HepG2 (cell line): ENCODE measurements at regions not wholly inside any gene's neighbourhood (a gene's known extent, or its start where the extent isn't known, plus 50 kb on each side); places are given as distances from the start of the nearest gene placed in this dataset.

Experiments used
- ATAC-seq: fragments of 200-7000 bp; cut with Tn5 transposase; 3 replicates; pipeline ENCODE4 v1.9.1; 2020; ENCODE audit warnings: mild to moderate bottlenecking, moderate library complexity
- BruUV-seq: library from RNA; stranded (reverse); fragments of 400-500 nt; replicated peaks from 2 replicates; lab custom pipeline; 2021; lab: Mats Ljungman, UMichigan
- CTCF ChIA-PET: fragments of 300-600 bp; formaldehyde crosslinking; extraction: SDS; loops from one replicate; lab custom pipeline; 2021; ENCODE audit warnings: low total read pairs, inconsistent platforms, low intra/inter-chr PET ratio; lab: Yijun Ruan, JAX
- POLR2A ChIA-PET: fragments of 350-600 bp; sonication (Branson Sonifier 250); formaldehyde crosslinking; loops from one replicate; lab custom pipeline; 2020; ENCODE audit warnings: antibody characterized with exemption, inconsistent platforms; lab: Yijun Ruan, JAX
- DNase-seq: peaks from one replicate; pipeline ENCODE4 v3.0.0-alpha.2; 2015; ENCODE audit warnings: low spot score
- FAIRE-seq: peaks from 3 replicates; lab custom pipeline; 2011; peaks lifted over from hg19 to GRCh38; lab: Jason Lieb, UNC
- H2AFZ ChIP-seq: one replicate; pipeline ENCODE4 v1.6.1; 2011; ENCODE audit warnings: low read length, inconsistent platforms
- H3K27ac ChIP-seq: fragments of 300-600 bp; 3 replicates; pipeline ENCODE4 v1.8.0; 2011; ENCODE audit warnings: mixed run types, mild to moderate bottlenecking, mixed read lengths, low read length, inconsistent platforms; ENCODE audit not compliant: insufficient read depth; ENCODE audit errors: extremely low read length
- H3K27me3 ChIP-seq, 2 experiments: fragments of 200-600 bp in 1 of 2; 2 replicates in 1 of 2; 3 replicates in 1 of 2; pipeline versions ENCODE4 v1.6.0 to v1.8.0; 2011; ENCODE audit warnings: low read length in 2 of 2, mild to moderate bottlenecking in 2 of 2, moderate library complexity in 2 of 2, inconsistent platforms in 1 of 2; ENCODE audit not compliant: insufficient read depth in 2 of 2, control insufficient read depth in 1 of 2
- H3K36me3 ChIP-seq, 2 experiments: fragments of 200-600 bp in 1 of 2; replicated peaks in 1 of 2; 2 replicates in 1 of 2; 3 replicates in 1 of 2; pipeline versions ENCODE4 v1.5.1 to v1.8.0; 2011; ENCODE audit warnings: low read length in 2 of 2, inconsistent platforms in 1 of 2; ENCODE audit not compliant: insufficient read depth in 2 of 2, control insufficient read depth in 1 of 2
- H3K4me1 ChIP-seq: 2 replicates; pipeline ENCODE4 v1.5.1; 2012; ENCODE audit warnings: low read length, inconsistent platforms; ENCODE audit not compliant: insufficient read depth
- H3K4me2 ChIP-seq: 2 replicates; pipeline ENCODE4 v1.6.0; 2011; ENCODE audit warnings: low read depth, low read length, inconsistent platforms
- H3K4me3 ChIP-seq, 3 experiments: fragments of 200-600 bp in 1 of 3; sonication (generic), shearing (Covaris generic) in 1 of 3; replicated peaks in 1 of 3; 2 replicates each; pipeline ENCODE4 v1.5.1; 2011 to 2016; ENCODE audit warnings: low read length in 3 of 3, inconsistent platforms in 2 of 3, low read depth in 2 of 3, mild to moderate bottlenecking in 2 of 3, control low read depth in 1 of 3, mixed read lengths in 1 of 3; ENCODE audit not compliant: insufficient read depth in 1 of 3
- H3K79me2 ChIP-seq: one replicate; pipeline ENCODE4 v1.6.1; 2011; ENCODE audit warnings: low read length, inconsistent platforms; ENCODE audit not compliant: insufficient read depth
- H3K9ac ChIP-seq: 2 replicates; pipeline ENCODE4 v1.6.0; 2011; ENCODE audit warnings: mild to moderate bottlenecking, low read depth, low read length, inconsistent platforms; ENCODE audit not compliant: insufficient read depth
- H3K9me3 ChIP-seq: 2 replicates; pipeline ENCODE4 v1.5.1; 2012; ENCODE audit warnings: mild to moderate bottlenecking, low read length
- H4K20me1 ChIP-seq: 2 replicates; pipeline ENCODE4 v1.6.0; 2011; ENCODE audit warnings: inconsistent platforms, mild to moderate bottlenecking, low read length, moderate library complexity; ENCODE audit not compliant: insufficient read depth
- DNMT3B ChIP-seq: conservative IDR thresholded peaks from 2 replicates; pipeline ENCODE4 v1.6.1; 2016; ENCODE audit warnings: missing biosample characterization, control low read depth
- ETV6 ChIP-seq: sonication (generic); formaldehyde crosslinking; conservative IDR thresholded peaks from 2 replicates; pipeline ENCODE4 v1.4.0; 2020; ENCODE audit warnings: missing genetic modification reagents
- FOXP1 ChIP-seq, 2 experiments: fragments of 450-650 bp in 1 of 2; IDR thresholded peaks; 2 replicates each; pipeline ENCODE4 v1.6.1; 2017 to 2018; ENCODE audit warnings: antibody characterized with exemption in 1 of 2
- HNRNPK ChIP-seq: fragments of 200-400 bp; formaldehyde crosslinking; IDR thresholded peaks from 2 replicates; pipeline ENCODE4 v1.6.1; 2018; ENCODE audit warnings: low read length, low read depth, moderate library complexity, mild to moderate bottlenecking; ENCODE audit not compliant: poor library complexity, severe bottlenecking
- MTA3 ChIP-seq: sonication (generic); formaldehyde crosslinking; IDR thresholded peaks from 2 replicates; pipeline ENCODE4 v1.4.0; 2020; ENCODE audit warnings: missing genetic modification reagents
- MXI1 ChIP-seq: IDR thresholded peaks from 3 replicates; pipeline ENCODE4 v1.6.1; 2012; ENCODE audit warnings: low read depth, low read length, inconsistent platforms, borderline replicate concordance
- NCOA1 ChIP-seq: sonication (generic); formaldehyde crosslinking; IDR thresholded peaks from 2 replicates; pipeline ENCODE4 v1.9.0; 2021; ENCODE audit warnings: missing genetic modification reagents
- PLRG1 ChIP-seq: fragments of 450-650 bp; conservative IDR thresholded peaks from 2 replicates; pipeline ENCODE4 v1.6.1; 2016
- POLR2AphosphoS5 ChIP-seq: IDR thresholded peaks from 2 replicates; pipeline ENCODE4 v1.6.1; 2012; ENCODE audit warnings: low read depth, low read length
- PRPF4 ChIP-seq: fragments of 200-400 bp; formaldehyde crosslinking; IDR thresholded peaks from 2 replicates; pipeline ENCODE4 v1.6.1; 2016; ENCODE audit warnings: low read length, low read depth; ENCODE audit not compliant: poor library complexity, severe bottlenecking
- USF2 ChIP-seq, 2 experiments: sonication (generic) in 1 of 2; formaldehyde crosslinking in 1 of 2; IDR thresholded peaks; 2 replicates each; pipeline versions ENCODE4 v1.5.1 to v1.6.1; 2011 to 2020; ENCODE audit warnings: borderline replicate concordance in 1 of 2, low read depth in 1 of 2, low read length in 1 of 2, mild to moderate bottlenecking in 1 of 2, missing genetic modification reagents in 1 of 2, moderate library complexity in 1 of 2
- YEATS2 ChIP-seq: sonication (generic); formaldehyde crosslinking; IDR thresholded peaks from 2 replicates; pipeline ENCODE4 v1.4.0; 2020; ENCODE audit warnings: missing genetic modification reagents, borderline replicate concordance
- ZBTB10 ChIP-seq: sonication (generic); formaldehyde crosslinking; IDR thresholded peaks from 2 replicates; pipeline ENCODE4 v1.4.0; 2020; ENCODE audit warnings: missing genetic modification reagents, borderline replicate concordance
- ZNF350 ChIP-seq: sonication (generic); formaldehyde crosslinking; IDR thresholded peaks from 2 replicates; pipeline ENCODE4 v1.4.0; 2020; ENCODE audit warnings: mild to moderate bottlenecking, low read depth, missing genetic modification reagents, borderline replicate concordance
- ZNF512 ChIP-seq: sonication (generic); formaldehyde crosslinking; IDR thresholded peaks from 2 replicates; pipeline ENCODE4 v1.4.0; 2020; ENCODE audit warnings: mild to moderate bottlenecking, missing genetic modification reagents
- ZNF549 ChIP-seq: sonication (generic); formaldehyde crosslinking; IDR thresholded peaks from 2 replicates; pipeline ENCODE4 v1.5.0; 2020; ENCODE audit warnings: missing genetic modification reagents
- ZNF567 ChIP-seq: sonication (generic); formaldehyde crosslinking; IDR thresholded peaks from 2 replicates; pipeline ENCODE4 v1.8.1; 2023; ENCODE audit warnings: mild to moderate bottlenecking, missing genetic modification reagents, borderline replicate concordance
- ZSCAN25 ChIP-seq: sonication (generic); formaldehyde crosslinking; IDR thresholded peaks from 2 replicates; pipeline ENCODE4 v1.8.0; 2022; ENCODE audit warnings: mild to moderate bottlenecking, missing genetic modification reagents
- WGBS: methylation state at CpG from one replicate; pipeline ENCODE4 v1.1.6; 2017; ENCODE audit warnings: low lambda C conversion rate; 5-methylcytosine and 5-hydroxymethylcytosine counted together
- in situ Hi-C: cut with HindIII; loops from 2 replicates; pipeline ENCODE4 v1.10.0; 2017; ENCODE audit warnings: low pct_unique_long_range_greater_than_20kb; ENCODE audit not compliant: extremely low pct_ligation_motif_present
- intact Hi-C: fragments of 100-400 bp; cut with micrococcal nuclease; formaldehyde crosslinking; loops from one replicate; pipeline ENCODE4 v1.10.0; 2022; ENCODE audit not compliant: unreplicated experiment

GRCh38 chr4:8776366-8776765 lies 95.3 kb downstream of the HMX1 start:
- no peak for DNase-seq
- CTCF ChIA-PET = no interaction called here
- TF ChIP-seq PRPF4 (no peak), ZNF549 (CRISPR knock-in tag) (no peak), ZSCAN25 (CRISPR knock-in tag) (no peak), ETV6 (CRISPR knock-in tag) (no peak), DNMT3B (CRISPR knock-in tag) (no peak), MXI1 (no peak), MTA3 (CRISPR knock-in tag) (no peak), ZNF567 (no peak), ZNF512 (CRISPR knock-in tag) (no peak), ZNF350 (CRISPR knock-in tag) (no peak), FOXP1 (IDR thresholded peaks at IDR 0.05) (no peak), FOXP1 (CRISPR knock-in tag; IDR thresholded peaks at IDR 0.05) (no peak), PLRG1 (no peak), HNRNPK (no peak), USF2 (IDR thresholded peaks at IDR 0.05; ENCODE audit: low read depth, low read length) (no peak), USF2 (CRISPR knock-in tag; IDR thresholded peaks at IDR 0.05; ENCODE audit: borderline replicate concordance) (no peak), ZBTB10 (no peak), POLR2AphosphoS5 (no peak), NCOA1 (CRISPR knock-in tag) (no peak), YEATS2 (CRISPR knock-in tag) (no peak)

More at GRCh38 chr4:8776366-8776765, 95.3 kb downstream of the HMX1 start:
- Histone ChIP-seq H3K36me3 (no peaks in the 10 kb centered on the region), H4K20me1 (peaks cover 3% of the 10 kb centered on the region; the same call in 1 of the 2 replicates), H3K27me3 (peaks cover 2 to 20% of the 10 kb centered on the region in 2 experiments; a peak in 3 of 5 replicates), H3K4me3 (no peak overlapping the region), H3K9me3 (no peaks in the 10 kb centered on the region), H3K27ac (no peak overlapping the region), H2AFZ (no peak overlapping the region), H3K79me2 (no peaks in the 10 kb centered on the region), H3K4me1 (no peaks in the 10 kb centered on the region), H3K4me2 (no peak overlapping the region), H3K9ac (no peak overlapping the region)
- WGBS = 8% methylated on average over 6 of the region's 6 CpGs
- intact Hi-C loops (no loop called here), in situ Hi-C loops (no loop called here)
- FAIRE-seq (no peak), ATAC-seq (no peak)
- no TSS peak for BruUV-seq
- POLR2A ChIA-PET = no interaction called here
